EL (cell line): ENCODE measurements at regions not wholly inside any gene's neighbourhood (a gene's known extent, or its start where the extent isn't known, plus 50 kb on each side); places are given as distances from the start of the nearest gene placed in this dataset.
"Not testable (repeated sequence)": the region's sequence is repeated elsewhere in the genome, so short reads cannot be mapped to it uniquely, and the experiment has no call there.

Source experiments
- DNase-seq: peaks from one replicate; pipeline ENCODE4 v3.0.0-alpha.2; 2016

DNA sequence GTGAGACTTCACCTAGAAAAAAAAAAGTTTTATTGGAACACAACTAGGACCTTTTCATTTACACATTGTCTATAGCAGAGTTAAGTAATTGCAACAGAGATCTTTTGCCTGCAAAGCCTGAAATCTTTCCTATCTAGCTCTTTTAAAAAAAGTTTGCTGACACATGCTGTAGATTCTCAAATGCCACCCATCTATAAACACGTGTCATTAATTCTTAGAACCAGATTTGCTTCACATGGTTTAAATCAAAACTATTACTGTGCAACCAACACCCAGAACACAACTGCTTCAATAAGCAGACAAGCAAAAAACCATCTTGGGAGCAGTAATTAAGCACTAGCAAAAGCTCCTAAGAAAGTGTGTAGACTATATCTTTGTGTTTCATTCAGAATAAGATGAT, 55.0 kb downstream of the OXSM start:
- no peak for DNase-seq

DNA sequence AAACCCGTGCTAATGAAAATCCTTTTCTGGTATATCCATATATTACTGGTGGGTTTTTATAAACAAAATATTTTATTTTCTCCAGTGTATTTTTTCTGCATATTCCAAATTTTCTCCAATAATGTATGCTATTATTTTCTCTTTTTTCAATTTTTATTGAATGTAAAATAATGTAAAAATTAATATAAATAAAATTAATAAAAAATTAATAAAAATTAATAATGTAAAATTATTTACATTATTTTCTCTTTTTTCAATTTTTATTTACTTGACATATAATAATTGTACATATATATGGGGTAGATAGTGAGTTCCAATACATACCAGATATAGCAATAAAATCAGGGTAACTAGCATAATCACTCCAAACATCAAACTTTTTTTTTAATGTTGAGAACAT, 56.4 kb downstream of the OXSM start:
- DNase-seq, result no peak

GRCh38 chr3:25849091-25849490, 59.2 kb downstream of the OXSM start:
- no peak for DNase-seq

- peak; percentile 40 for DNase-seq
These were observed 59.9 kb downstream of the OXSM start for GRCh38 chr3:25849641-25850385.

DNA sequence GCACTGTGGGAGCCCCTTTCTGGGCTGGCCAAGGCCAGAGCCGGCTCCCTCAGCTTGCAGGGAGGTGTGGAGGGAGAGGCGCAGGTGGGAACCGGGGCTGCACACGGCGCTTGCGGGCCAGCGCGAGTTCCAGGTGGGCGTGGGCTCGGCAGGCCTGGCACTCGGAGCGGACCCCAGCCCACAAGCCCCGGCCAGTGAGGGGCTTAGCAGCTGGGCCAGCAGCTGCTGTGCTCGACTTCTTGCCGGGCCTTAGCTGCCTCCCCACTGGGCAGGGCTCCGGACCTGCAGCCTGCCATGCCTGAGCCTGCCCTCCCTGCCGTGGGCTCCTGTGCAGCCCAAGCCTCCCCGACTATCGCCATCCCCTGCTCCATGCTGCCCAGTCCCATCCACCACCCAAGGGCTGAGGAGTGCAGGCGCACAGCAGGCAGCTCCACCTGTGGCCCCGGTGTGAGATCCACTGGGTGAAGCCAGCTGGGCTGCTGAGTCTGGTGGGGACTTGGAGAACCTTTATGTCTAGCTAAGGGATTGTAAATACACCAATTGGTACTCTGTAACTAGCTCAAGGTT, 61.9 kb downstream of the OXSM start:
- DNase-seq, result not testable (repeated sequence)

DNA sequence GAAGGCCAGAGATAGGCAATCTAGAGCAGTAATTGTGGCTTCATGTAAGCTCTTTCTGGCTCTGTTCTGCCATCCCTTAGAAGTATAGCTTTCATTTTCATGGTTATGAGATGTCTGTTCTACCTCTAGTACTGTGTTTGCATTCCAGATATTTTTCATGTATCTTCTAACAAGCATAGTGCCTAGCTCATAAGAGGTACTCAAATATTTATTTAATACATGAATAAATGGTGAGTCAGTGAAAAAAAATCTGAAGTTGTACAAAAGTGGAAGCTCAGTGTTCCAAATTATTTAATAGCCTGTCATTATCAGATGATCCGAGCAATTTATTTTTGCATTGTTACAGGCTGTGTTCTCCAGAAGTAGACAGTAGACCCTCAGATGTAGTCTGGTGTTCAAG, 64.3 kb downstream of the OXSM start:
- peak; percentile 52 for DNase-seq

DNA sequence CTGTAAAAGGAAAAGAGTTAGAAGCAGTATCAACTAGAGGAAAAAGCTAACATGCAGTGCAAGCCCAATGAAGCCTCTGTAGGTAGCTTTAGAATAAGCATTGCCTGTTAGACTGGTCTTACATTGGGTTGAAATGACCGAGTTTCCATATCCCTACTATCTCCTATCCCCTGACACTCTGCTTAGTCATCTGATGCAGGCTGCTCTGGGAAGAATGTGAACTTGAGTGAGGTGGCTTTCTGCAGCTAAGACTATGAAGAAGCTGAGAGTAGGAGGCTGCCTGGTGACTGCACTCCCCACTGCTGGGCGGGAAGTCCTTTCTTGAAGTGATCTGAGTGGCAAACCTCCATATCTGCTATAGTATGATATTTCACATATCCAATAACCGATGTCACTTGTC, 64.7 kb downstream of the OXSM start:
- DNase-seq, result peak; percentile 82

- DNase-seq, result peak; percentile 27
These were observed 65.4 kb downstream of the OXSM start for GRCh38 chr3:25855266-25855784.

- DNase-seq, result peak; percentile 43
These were observed 67.1 kb downstream of the OXSM start for GRCh38 chr3:25856902-25857518.

DNA sequence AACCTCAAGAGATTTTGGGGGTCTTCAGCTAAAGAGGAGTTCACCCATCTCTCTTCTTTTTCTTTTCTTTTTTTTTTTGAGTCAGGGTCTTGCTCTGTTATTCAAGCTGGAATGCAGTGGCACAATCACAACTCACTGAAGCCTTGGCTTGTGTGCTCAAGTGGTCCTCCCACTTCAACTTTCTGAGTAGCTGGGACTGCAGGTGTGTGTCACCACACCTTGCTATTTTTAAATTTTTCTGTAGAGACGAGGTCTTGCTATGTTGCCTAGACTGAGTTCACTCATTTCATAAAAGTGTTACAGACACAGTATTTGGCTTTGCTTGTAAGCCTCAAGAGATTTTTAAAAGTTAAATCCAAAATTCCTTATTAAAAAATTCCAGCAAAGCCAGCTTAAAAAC, 71.7 kb downstream of the OXSM start:
- no peak for DNase-seq

DNA sequence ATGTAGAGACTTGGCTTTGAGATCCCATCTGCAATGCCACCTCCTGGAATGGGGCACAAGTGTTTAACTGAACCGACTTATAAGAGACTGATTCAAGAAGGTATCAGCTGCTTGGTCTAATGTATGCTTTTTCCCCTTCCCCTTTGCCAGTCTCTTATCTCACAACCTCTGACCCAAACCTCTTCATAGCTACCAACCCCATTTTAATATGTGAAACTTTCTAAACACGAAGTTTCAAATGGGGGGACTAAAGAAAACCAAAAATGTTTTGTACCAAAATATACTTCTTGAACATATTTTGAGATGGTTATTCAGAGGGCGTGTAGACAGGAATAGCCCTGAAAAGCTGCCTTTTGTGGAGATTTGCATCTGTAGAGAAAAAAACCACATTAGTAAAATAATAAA, 73.1 kb downstream of the OXSM start:
- no peak for DNase-seq

DNA sequence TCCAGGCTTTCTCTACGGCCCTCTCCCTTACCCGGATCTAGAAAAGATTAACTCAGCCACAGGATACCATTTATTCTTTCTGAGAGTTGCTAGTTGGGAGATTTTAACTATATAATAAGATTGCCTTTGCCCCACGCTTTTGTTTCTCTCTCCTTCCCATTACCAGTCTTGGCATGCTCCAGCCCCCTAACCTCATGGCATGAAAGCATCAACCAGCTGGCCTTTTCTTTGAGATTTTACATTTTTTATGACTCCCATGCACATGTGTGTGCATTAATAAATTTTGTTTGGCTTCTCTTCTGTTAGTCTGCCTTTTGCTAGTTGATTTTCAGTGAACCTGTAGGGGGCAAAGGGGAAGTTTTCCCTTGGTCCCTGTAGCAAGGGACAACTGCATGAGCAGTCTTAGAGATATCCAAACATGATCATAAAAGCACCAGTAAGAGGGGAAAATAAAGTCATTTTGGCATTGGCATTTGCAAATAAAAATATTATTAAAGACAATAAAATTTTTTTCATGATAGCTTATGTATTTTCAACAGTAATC, 73.6 kb downstream of the OXSM start:
- DNase-seq, result no peak

GRCh38 chr3:25870452-25870851, 80.6 kb downstream of the OXSM start:
- DNase-seq, result peak; percentile 40

DNA sequence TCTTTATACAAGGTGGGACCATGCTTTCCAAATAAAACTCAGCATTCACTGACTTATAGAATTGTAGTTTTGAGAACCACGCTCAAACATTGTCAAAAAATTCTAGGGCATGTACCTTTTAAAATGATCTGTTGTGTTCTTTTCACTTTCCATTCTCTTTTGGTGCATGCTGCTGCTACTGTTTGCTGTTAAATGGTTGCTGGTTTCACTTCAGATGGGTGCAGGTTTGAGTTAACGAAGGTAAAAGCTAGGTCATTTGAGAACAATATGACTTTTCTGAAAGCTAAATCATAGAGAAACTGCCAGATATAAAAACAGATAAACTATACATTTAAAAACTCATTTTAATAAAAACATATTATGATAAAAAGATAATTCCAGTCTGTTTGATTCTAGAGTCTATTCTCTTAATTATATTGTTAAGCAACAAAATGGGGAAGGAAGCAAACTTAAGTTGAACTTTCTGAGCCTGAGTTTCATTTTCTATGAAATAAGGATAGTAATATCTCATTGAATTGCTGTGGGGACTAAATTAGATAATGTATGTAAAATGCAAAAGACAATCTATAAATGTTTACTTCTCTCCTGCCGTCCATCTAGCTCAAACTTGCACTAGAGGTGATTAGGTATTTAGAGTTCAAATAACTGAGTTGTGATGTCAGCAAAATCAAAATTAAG, 82.4 kb downstream of the OXSM start:
- no peak for DNase-seq

- DNase-seq, result no peak
These were observed 93.6 kb downstream of the OXSM start for GRCh38 chr3:25883492-25883891.

GRCh38 chr3:25884981-25885380, 95.1 kb downstream of the OXSM start:
- no peak for DNase-seq

GRCh38 chr3:25885544-25885943, 95.7 kb downstream of the OXSM start:
- peak; percentile 77 for DNase-seq

DNA sequence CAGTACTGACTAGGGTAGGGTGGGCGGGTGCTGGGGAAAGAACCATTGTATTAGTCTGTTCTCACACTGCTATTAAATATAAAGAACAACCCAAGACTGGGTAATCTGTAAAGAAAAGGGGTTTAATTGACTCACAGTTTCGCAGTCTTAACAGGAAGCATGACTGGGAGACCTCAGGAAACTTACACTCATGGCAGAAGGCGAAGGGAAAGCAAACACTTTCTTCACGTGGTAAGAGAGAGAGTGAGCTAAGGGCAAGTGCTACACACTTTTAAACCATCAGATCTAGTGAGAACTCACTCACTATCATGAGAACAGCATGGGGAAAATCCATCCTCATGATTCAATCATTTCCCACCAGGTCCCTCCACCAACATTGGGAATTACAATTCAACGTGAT, 98.0 kb downstream of the OXSM start:
- no peak for DNase-seq

DNA sequence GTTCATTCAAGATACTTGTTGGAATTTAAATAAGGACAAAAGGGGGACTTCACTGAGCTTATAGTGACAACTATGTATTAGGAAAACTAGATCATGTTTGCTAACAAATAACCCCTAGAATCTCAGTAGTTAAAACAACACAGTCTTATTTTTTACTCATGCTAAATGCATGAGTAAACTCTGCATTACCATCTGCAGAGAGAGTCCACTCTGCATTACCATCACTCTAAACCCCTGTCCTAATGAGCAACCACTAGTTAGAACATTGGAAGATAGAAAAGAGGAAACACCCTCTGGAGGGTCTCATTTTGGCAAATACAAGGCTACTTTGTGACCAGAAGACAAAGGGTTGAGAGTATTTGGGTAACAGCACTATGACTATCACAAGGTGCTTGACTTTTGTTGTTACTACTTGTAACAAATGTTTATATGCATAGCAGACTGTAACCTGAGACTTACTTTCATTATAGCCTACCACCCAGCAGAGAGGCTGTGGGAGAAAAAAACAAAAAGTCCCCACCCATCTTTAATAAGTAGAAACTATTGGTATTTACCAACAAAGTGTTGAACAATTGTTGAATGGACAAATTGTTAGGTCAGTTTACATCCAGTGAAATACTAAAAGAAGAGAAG, 99.1 kb downstream of the OXSM start:
- DNase-seq, result no peak

- no peak for DNase-seq
These were observed 99.6 kb downstream of the OXSM start for GRCh38 chr3:25889525-25889917.

GRCh38 chr3:25894101-25894500, 104.2 kb downstream of the OXSM start:
- DNase-seq, result peak; percentile 36

DNA sequence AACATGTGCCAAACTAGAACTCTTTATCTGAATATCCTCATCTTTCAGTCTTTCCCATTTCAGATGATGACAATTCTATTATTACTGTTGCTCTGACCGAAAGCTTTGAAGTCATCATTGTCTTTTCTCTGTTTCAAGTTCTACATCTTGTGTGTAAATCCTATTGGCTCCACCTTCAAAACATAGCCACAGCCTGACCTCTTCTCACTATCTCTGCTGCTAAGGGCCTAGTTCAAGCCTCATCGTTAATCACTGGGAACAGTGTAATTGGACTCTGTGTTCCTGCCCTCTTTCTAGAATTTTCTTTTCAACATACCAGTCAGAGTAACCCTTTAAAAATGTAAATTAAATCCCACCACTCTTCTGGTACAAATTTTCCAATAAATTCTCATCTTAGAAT, 105.1 kb downstream of the OXSM start:
- no peak for DNase-seq

DNA sequence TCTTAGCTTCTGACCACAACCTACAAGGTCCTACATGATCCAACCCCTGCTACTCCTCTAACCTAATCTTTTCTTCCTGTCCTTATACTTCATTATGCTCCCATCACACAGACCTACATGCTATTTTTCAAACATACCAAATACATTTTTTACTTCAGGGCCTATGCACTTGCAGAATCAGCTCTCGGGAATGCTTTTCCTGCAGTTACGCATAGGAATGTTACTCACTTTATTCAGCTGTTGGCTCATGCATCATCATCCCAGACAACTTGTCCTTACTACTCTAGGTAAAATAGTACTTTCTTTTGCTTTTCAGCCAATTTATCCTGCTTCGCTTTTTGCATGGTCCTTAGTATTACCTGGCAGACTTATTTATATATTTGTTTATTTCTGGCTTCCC, 105.6 kb downstream of the OXSM start:
- DNase-seq, result peak; percentile 82
